ENCODE measurements at regions not wholly inside any gene's neighbourhood (a gene's known extent, or its start where the extent isn't known, plus 50 kb on each side); places are given as distances from the start of the nearest gene placed in this dataset.

DNA sequence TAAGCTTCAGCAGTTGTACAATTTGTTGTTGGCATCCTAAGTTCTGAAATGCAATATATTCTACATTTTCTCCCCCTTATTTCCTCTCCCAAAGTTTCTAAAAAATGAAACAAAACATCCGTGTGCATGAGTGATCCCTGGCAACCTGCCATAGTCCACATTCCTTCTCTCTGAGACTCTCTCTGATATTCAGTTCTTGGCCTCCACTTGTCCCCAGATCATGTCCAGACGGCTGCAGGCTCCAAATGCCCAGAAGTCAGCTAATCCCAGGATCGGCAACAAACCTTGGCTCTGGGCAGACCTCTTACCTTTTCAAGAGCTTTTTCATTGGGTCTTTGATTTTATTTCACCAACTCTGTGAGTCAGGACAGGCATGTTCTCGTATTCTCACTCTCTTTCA lies 187.8 kb downstream of the ETS2 start:
- TF ChIP-seq ZFP30 (CRISPR knock-in tag; IDR thresholded peaks at IDR 0.05) (peak; percentile 64; the same call in 1 of the 2 replicates), GLIS3 (CRISPR knock-in tag; IDR thresholded peaks at IDR 0.05) (no peak), OSR1 (CRISPR knock-in tag; IDR thresholded peaks at IDR 0.05) (no peak), ZC3H10 (CRISPR knock-in tag; IDR thresholded peaks at IDR 0.05) (no peak), RARB (CRISPR knock-in tag; IDR thresholded peaks at IDR 0.05) (no peak), ZNF70 (CRISPR knock-in tag; IDR thresholded peaks at IDR 0.05) (no peak), ZNF8 (CRISPR knock-in tag; IDR thresholded peaks at IDR 0.05) (no peak), ZFP3 (CRISPR knock-in tag; IDR thresholded peaks at IDR 0.05) (0 out of 2 replicates have a peak, but pooled peaks have one; percentile 31)
- TF ChIP-seq, protein P1, sequence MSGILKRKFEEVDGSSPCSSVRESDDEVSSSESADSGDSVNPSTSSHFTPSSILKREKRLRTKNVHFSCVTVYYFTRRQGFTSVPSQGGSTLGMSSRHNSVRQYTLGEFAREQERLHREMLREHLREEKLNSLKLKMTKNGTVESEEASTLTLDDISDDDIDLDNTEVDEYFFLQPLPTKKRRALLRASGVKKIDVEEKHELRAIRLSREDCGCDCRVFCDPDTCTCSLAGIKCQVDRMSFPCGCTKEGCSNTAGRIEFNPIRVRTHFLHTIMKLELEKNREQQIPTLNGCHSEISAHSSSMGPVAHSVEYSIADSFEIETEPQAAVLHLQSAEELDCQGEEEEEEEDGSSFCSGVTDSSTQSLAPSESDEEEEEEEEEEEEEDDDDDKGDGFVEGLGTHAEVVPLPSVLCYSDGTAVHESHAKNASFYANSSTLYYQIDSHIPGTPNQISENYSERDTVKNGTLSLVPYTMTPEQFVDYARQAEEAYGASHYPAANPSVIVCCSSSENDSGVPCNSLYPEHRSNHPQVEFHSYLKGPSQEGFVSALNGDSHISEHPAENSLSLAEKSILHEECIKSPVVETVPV (CRISPR knock-in tag; IDR thresholded peaks at IDR 0.05), result no peak
- TF ChIP-seq, protein P2, sequence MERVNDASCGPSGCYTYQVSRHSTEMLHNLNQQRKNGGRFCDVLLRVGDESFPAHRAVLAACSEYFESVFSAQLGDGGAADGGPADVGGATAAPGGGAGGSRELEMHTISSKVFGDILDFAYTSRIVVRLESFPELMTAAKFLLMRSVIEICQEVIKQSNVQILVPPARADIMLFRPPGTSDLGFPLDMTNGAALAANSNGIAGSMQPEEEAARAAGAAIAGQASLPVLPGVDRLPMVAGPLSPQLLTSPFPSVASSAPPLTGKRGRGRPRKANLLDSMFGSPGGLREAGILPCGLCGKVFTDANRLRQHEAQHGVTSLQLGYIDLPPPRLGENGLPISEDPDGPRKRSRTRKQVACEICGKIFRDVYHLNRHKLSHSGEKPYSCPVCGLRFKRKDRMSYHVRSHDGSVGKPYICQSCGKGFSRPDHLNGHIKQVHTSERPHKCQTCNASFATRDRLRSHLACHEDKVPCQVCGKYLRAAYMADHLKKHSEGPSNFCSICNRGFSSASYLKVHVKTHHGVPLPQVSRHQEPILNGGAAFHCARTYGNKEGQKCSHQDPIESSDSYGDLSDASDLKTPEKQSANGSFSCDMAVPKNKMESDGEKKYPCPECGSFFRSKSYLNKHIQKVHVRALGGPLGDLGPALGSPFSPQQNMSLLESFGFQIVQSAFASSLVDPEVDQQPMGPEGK (CRISPR knock-in tag; IDR thresholded peaks at IDR 0.05; ENCODE audit: borderline replicate concordance), result no peak
